ENCODE measurements at regions not wholly inside any gene's neighbourhood (a gene's known extent, or its start where the extent isn't known, plus 50 kb on each side); places are given as distances from the start of the nearest gene placed in this dataset.

- no peaks in the 10 kb centered on the region for H3K36me3 ChIP-seq (ENCODE audit: control insufficient read depth, insufficient read depth, low read length)
- no peak overlapping the region for H3K27ac ChIP-seq (ENCODE audit: insufficient read depth, low read length)
- H3K27me3 ChIP-seq (ENCODE audit: control insufficient read depth, insufficient read depth, low read length) = peaks cover 2% of the 10 kb centered on the region
- DNase-seq (ENCODE audit: low read depth in 2 of 2) = no peak
- no peaks in the 10 kb centered on the region for H4K20me1 ChIP-seq (ENCODE audit: control insufficient read depth, extremely low read depth, insufficient read depth, low read length)
- no peak for TF ChIP-seq EZH2 (IDR thresholded peaks at IDR 0.05; ENCODE audit: low read length, missing control alignments)
- TF ChIP-seq CTCF (conservative IDR thresholded peaks at IDR 0.05 in 1 of 2, IDR thresholded peaks at IDR 0.05 in 1 of 2; ENCODE audit: low read depth in 1 of 2, low read length in 2 of 2) = no peak
- no peaks in the 10 kb centered on the region for H3K79me2 ChIP-seq (ENCODE audit: control insufficient read depth, insufficient read depth, low read length)
- H3K4me2 ChIP-seq (ENCODE audit: extremely low read depth, insufficient read depth, low read length) = no peak overlapping the region
- H3K4me3 ChIP-seq (replicated peaks in 1 of 4; ENCODE audit: control extremely low read depth in 1 of 4, insufficient read depth in 1 of 4, low read depth in 3 of 4, low read length in 4 of 4) = no peak overlapping the region
- H2AFZ ChIP-seq (ENCODE audit: low read length) = no peak overlapping the region
- H3K9me3 ChIP-seq (ENCODE audit: control insufficient read depth, insufficient read depth, low read depth, low read length) = no peaks in the 10 kb centered on the region
- H3K4me1 ChIP-seq (ENCODE audit: control insufficient read depth, extremely low read depth, insufficient read depth, low read length) = peaks cover 2% of the 10 kb centered on the region
- no peak overlapping the region for H3K9ac ChIP-seq (ENCODE audit: insufficient read depth, low read length)
Observed at GRCh38 chr15:70342554-70343548, 245.1 kb upstream of the TLE3 start.

GRCh38 chr15:70342141-70342540 is 244.4 kb upstream of the TLE3 start:
- H2AFZ ChIP-seq (ENCODE audit: low read length) = no peak overlapping the region
- no peaks in the 10 kb centered on the region for H3K9me3 ChIP-seq (ENCODE audit: control insufficient read depth, insufficient read depth, low read depth, low read length)

More at GRCh38 chr15:70342141-70342540, 244.4 kb upstream of the TLE3 start:
- no peak for DNase-seq (ENCODE audit: low read depth in 2 of 2)
- Histone ChIP-seq H3K27ac (ENCODE audit: insufficient read depth, low read length) (no peak overlapping the region), H3K9ac (ENCODE audit: insufficient read depth, low read length) (no peak overlapping the region), H3K4me3 (replicated peaks in 1 of 4; ENCODE audit: control extremely low read depth in 1 of 4, insufficient read depth in 1 of 4, low read depth in 3 of 4, low read length in 4 of 4) (no peak overlapping the region), H3K36me3 (ENCODE audit: control insufficient read depth, insufficient read depth, low read length) (no peaks in the 10 kb centered on the region), H3K27me3 (ENCODE audit: control insufficient read depth, insufficient read depth, low read length) (peaks cover 5% of the 10 kb centered on the region), H4K20me1 (ENCODE audit: control insufficient read depth, extremely low read depth, insufficient read depth, low read length) (no peaks in the 10 kb centered on the region), H3K79me2 (ENCODE audit: control insufficient read depth, insufficient read depth, low read length) (no peaks in the 10 kb centered on the region), H3K4me1 (ENCODE audit: control insufficient read depth, extremely low read depth, insufficient read depth, low read length) (peaks cover 2% of the 10 kb centered on the region), H3K4me2 (ENCODE audit: extremely low read depth, insufficient read depth, low read length) (no peak overlapping the region)
- TF ChIP-seq EZH2 (IDR thresholded peaks at IDR 0.05; ENCODE audit: low read length, missing control alignments) (no peak), CTCF (conservative IDR thresholded peaks at IDR 0.05 in 1 of 2, IDR thresholded peaks at IDR 0.05 in 1 of 2; ENCODE audit: low read depth in 1 of 2, low read length in 2 of 2) (no peak)
